NCI-H2196 treated with DMSO at 0.1 percent for 48 hours (cell line): ENCODE measurements at regions not wholly inside any gene's neighbourhood (a gene's known extent, or its start where the extent isn't known, plus 50 kb on each side); places are given as distances from the start of the nearest gene placed in this dataset.

ENCODE experiments used
- DNase-seq: peaks from one replicate; lab custom pipeline; 2025; ENCODE audit not compliant: unreplicated experiment; lab: John Stamatoyannopoulos, UW

GRCh38 chr2:8309131-8309530, 372.7 kb upstream of the ID2 start:
- DNase-seq, result no peak

GRCh38 chr2:8310557-8311455, 371.1 kb upstream of the ID2 start:
- DNase-seq, result no peak

- DNase-seq, result no peak
Measured at GRCh38 chr2:8312221-8312620, 369.6 kb upstream of the ID2 start.

DNA sequence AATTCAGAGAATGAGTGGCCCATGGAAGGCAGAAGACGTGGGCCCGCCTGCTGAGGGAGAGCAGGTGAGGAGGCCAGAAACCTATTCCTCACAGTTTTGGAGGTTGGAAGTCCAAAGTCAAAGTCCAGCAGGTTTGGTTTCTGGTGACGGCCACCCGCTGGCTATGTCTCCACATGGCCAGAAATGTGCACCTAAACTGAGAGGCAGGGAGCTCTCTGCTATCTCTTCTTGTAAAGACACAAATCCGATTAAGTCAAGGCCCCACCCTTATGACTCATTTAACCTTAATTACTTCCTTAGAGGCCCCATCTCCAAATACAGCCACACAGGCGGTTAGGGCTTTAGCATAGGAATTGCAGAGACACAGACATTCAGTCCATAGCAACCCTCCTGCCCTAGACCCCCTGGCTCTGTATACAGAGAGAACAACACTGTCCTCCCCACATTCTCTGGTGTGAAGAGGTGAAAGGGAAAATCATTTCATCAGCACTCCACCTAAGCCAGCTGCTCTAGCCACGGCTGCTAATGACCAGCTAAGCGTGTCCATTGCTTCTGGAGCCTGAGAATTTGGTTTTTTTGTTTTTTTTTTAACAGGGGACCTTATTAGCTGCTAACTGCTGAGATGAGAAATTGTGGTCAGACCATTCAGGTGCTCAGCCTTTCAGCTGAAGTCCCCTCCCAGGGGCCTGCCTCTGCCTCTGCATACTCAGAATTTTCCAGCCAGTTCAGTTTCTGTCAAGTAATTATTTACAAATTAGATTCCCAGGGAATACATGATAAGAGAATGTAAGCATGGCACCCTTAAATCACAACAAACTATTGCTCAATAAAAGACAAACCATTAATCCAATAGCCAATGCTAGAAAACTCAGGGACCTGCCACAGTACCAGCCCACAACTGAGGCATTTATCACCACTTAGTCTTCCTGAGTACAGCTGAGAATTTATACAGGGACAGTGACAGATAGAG, 368.7 kb upstream of the ID2 start:
- DNase-seq, result no peak

GRCh38 chr2:8314063-8314462, 367.8 kb upstream of the ID2 start:
- no peak for DNase-seq

- DNase-seq, result no peak
Measured at GRCh38 chr2:8315531-8316165, 366.2 kb upstream of the ID2 start.

DNA sequence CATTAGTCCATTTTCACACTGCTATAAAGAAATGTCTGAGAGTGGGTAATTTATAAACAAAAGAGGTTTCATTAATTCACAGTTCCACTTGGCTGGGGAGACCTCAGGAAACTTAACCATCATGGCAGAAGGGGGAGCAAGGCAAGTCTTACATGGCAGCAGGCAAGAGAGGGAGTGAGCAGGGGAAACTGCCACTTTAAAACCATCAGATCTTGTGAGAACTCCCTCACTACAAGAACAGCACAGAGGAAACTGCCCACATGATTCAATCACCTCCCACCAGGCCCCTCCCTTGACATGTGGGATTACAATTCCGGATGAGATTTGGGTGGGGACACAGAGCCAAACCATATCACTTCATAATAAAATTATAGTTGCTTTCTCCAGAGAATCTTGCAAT, 365.5 kb upstream of the ID2 start:
- no peak for DNase-seq

- no peak for DNase-seq
Measured at GRCh38 chr2:8317418-8317817, 364.4 kb upstream of the ID2 start.

- DNase-seq, result no peak
Measured at GRCh38 chr2:8319219-8319618, 362.6 kb upstream of the ID2 start.

- no peak for DNase-seq
Measured at GRCh38 chr2:8320311-8321066, 361.4 kb upstream of the ID2 start.

GRCh38 chr2:8322634-8323033, 359.2 kb upstream of the ID2 start:
- DNase-seq, result no peak

GRCh38 chr2:8324164-8324856, 357.5 kb upstream of the ID2 start:
- no peak for DNase-seq

DNA sequence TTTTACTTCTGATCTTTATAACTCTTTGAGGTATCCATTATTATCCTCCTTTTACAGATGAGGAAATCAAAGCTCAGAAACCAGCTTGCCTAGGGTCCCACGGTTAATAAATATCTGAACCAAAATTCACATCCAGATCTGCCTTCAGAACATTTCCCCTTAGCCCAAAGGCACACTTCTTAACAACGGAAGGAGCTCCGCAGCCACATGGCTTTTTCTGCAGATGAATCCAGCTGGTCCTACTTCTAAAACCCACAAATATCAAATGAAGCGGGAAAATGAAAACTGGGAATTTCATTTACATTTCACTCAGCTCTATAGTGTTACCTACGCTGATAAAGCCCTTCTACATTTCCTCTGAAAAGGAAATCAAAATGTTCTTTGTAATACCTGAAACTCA, 357.0 kb upstream of the ID2 start:
- no peak for DNase-seq

DNA sequence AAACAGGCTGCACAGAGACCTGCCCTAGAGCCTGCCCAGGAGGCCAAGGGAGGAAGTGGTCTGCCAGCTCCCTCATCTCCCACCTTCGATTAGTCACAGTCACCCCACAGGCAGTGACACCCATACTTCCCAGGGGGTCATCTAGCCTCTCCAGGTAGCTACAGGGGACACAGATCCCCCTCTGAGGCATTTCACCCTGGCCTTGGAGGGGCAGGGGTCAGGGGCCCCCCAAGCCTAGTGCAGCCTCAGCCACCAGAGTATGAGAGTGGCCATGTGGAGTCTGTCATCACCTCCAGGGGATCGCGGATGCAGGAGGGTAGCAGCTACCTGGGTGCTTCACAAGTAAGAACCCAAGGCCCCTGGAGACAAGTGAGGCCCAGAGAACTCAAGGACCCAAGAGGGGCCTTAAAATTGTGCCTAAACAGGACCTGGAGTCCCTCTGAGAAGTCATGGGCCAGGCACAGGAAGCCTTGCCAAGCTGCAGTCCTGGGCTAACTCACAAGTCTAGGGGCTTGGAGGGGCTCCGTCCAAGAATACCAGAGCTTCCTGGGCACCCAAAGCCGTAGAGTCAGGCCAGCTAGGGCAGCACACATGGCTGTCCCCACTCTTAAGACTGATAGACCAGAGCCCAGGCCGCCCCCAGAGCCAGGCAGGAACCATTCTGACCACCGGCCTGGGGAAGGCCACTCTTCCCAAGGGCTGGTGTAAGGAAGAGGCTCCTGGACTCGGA, 354.3 kb upstream of the ID2 start:
- DNase-seq, result no peak

- DNase-seq, result no peak
Measured at GRCh38 chr2:8328217-8328616, 353.6 kb upstream of the ID2 start.

GRCh38 chr2:8329660-8330622, 351.9 kb upstream of the ID2 start:
- DNase-seq, result no peak

DNA sequence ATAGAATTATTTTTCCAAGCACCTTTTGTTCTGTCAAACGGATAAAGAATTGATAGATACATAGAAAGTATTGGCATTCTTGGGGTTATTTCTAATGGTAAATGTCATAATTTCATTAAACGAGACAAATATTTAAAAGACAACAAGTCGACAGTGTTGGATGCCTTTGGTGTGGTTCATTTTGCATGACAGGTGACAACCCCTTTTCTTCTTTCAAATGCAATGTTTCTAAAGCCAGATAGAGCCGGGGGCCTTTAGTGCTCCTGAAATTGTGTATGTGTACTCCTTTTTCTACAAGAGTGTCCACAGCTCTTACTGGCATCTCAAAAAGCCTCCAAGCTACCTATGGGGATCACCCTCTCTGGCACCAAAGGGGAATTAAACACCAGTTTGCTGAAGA, 350.8 kb upstream of the ID2 start:
- DNase-seq, result no peak

DNA sequence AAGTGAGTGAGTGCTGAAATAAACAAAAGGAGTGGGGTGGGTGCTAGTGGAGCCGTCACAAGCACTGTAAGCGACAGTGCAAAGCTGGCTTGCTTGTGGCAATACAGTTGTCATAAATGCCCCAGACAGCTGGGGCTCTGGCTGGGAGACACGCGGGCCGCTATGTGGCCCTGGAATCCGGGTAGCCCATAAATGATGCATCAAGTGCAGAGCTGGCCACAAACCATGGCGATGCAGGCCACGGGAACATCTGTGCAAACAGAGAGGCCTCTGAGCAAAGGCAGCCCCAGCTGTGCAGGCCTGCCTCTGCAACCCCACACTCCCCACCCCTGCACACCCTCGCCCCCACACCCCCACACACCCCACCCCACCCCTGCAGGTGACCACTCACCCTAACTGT, 349.2 kb upstream of the ID2 start:
- no peak for DNase-seq
